MM.1S (cell line): ENCODE measurements at regions not wholly inside any gene's neighbourhood (a gene's known extent, or its start where the extent isn't known, plus 50 kb on each side); places are given as distances from the start of the nearest gene placed in this dataset.

Source experiments
- CTCF ChIP-seq: fragments of 300-600 bp; sonication (generic); IDR thresholded peaks from 2 replicates; pipeline ENCODE4 v1.5.1; 2016; ENCODE audit warnings: antibody characterized with exemption, low read length, mixed read lengths
- EZH2 ChIP-seq: fragments of 300-600 bp; sonication (generic); optimal IDR thresholded peaks from 2 replicates; pipeline ENCODE3; 2017; ENCODE audit warnings: low read depth, mild to moderate bottlenecking, antibody characterized with exemption, low read length, mixed read lengths
- EZH2phosphoT487 ChIP-seq: fragments of 300-600 bp; sonication (generic); IDR thresholded peaks from 2 replicates; pipeline ENCODE4 v1.6.1; 2018; ENCODE audit warnings: antibody characterized with exemption, low read length

DNA sequence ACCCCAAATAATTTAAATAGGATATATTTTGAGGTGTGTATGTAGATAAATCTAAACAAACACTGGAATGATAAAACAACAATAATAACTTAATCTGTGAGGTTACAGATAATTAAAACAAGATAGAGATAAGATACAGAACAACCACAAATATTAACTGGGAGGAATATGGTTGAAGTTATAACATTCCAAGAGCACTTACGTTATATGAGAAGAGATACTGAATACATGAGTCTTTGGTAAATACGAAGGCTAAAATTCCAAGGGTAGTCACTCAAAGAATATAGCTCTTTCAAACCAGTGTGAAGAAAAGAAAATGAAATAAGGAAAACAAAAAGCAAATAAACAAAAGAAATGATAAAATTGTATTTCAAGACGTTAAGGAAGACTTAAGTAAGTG is 76.0 kb upstream of the MYO3A start:
- TF ChIP-seq CTCF, result no peak
- TF ChIP-seq EZH2, result no peak
- TF ChIP-seq EZH2phosphoT487, result no peak
